Epidermal melanocyte (primary cell): ENCODE measurements at regions not wholly inside any gene's neighbourhood (a gene's known extent, or its start where the extent isn't known, plus 50 kb on each side); places are given as distances from the start of the nearest gene placed in this dataset.

Source experiments
- DNase-seq: peaks from one replicate; pipeline ENCODE4 v3.0.0; 2011; ENCODE audit warnings: low spot score; ENCODE audit not compliant: insufficient read length

DNA sequence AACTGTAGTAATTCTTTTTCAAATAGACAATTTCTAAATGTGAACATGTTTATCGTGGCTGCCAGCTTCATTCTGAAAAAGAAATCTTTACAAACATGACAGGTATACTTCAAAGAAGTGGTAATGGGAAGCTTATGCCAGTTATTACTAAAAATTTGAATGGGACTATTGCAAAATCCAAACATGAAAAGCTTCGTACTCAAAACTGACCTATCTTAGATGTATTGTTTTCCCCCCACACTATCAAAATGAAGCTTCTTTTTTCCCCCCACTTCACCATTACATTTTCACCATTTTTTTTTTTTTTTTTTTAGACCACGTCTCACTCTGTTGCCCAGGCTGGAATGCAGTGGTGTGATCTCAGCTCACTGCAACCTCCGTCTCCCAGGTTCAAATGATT, 50.4 kb upstream of the SERTAD2 start:
- no peak for DNase-seq

DNA sequence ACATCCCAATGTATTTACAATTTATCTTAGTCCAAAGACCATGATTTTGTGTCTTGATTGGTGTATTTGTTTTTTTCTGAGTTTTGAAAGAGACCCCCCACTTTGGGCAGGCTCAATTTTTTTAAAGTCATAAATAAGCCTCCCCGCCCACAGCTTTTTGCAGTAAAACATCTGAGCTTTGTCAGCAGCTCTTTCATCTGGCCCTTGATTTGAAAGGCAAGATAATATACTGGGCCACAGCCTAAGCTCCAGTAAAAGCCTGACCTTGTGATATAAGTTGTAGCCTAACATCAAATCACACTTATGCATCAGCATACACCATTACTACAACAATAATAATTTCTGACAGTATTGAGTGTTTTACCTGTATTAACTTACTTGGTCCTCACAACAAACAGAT, 51.3 kb upstream of the SERTAD2 start:
- DNase-seq, result no peak

DNA sequence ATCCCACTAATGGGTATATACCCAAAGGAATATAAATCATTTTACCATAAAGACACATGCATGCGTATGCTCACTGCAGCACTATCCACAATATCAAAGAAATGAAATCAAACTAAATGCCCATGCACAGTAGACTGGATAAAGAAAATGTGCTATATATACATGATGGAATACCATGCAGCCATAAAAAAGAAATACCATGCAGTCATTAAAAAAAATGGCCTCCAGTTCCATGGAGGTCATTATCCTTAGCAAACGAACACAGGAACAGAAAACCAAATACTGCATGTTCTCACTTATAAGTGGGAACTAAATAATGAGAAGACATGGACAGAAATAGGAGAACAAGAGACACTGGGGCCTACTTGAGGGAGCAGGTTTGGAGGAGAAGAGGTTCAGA, 53.6 kb upstream of the SERTAD2 start:
- no peak for DNase-seq

DNA sequence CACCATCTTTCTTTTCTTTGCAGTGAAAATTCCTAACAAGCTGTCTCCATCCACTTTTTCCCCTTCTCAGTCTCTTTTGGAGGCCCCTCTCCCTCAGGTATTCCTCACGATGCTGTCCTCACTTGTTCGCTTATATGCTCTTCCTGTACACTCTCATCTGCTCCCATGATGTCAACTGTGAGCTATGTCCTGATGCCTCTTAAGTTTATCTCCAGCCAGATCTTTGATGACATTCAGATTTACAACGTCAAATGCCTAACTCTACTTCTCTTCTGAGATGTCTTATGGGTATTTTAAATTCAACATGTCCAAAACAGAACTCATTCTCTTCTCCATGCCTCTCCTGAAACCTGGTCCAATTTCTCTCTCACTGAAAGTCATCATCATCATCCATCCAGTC, 55.1 kb upstream of the SERTAD2 start:
- no peak for DNase-seq

DNA sequence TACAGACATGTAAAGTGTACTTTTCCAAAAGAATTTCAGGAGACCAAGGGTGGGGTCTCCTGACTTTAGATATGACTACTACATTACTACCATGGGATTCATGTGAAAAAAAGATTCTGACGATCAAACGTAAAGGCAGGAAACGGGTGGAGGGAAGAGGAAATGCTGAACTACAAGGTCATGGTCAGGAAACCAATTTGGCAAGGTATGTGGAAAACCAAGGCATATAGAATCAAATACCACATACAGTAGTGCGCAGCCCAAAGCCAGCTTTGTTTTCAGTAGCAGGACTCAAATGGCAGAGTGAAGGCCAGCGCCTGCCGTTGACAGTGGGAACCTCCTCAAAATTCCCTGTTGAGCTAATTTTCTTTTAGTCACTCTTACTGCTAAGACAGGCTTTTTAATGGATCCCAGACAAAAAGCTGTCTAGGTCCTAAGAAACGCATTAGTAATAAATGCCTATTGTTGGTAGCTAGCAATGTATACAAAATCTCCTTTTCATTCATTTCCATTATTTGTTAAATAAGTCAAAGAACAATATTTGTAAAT, 57.6 kb upstream of the SERTAD2 start:
- DNase-seq, result no peak

DNA sequence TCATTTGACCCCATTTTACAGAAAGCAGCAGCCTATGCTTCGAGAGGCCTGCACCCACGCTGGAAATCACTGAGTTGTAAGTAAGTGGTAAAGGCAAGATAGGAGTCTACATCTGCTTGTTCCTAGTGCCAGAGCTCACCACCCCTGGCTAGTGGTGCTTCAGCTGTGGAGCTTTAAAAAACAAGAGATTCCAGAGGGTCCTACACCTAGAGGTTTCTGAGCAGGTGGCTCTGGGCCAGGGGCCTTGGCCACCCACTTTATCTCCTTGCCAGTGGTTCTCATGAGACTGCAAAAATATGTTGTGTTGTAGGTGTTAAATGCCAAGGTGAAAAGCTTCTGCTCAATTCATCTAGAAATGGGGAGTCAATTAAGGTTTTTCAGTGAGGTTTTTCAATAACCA, 60.0 kb upstream of the SERTAD2 start:
- DNase-seq, result no peak

DNA sequence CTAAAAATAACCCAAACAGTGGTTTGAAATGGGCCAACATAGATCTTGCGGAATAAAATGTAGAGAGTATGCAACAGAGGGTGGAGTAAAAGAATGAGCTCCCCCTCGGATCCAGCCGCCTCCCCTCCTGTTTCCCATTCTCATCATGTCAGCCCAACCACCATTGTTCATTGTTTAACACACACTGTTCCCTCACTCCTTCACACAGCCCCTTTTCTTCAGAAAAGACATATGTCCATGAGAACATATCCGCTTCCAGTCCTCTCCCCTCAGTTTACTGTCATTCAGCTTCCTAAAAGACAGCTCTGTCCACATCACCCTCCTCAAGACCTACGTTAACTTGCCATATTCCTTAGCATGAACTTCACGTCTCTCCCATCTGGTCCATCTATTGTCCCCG, 62.9 kb upstream of the SERTAD2 start:
- no peak for DNase-seq

DNA sequence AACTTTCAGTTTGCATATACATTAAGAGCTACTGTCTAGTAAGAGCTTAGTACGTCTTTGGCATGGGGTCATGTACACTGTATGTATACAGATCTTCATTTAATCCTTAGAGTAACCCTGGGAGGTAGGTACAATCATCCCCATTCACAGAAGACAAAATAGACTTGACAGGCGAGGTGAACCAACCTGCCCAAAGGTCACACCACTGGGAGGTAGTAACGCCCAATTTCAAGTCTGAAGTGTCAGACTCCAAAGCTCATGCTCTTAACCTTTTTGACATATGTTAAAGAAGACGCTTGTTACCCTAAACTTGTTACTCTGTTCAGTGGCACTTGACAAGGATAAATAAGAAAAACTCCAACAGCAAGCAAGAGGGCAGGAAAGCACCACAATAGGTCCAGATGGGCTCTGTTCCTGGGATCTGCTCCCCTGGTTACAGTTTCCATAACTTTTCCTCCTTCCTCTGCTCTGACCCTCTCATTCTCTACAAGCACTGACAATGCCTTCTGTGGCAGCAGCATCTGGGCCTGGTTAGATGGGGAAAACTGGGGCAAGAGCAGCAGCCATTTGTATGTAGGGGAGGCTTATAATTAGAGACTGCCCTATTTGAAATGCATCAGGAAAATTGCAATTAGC, 64.7 kb upstream of the SERTAD2 start:
- DNase-seq, result no peak

DNA sequence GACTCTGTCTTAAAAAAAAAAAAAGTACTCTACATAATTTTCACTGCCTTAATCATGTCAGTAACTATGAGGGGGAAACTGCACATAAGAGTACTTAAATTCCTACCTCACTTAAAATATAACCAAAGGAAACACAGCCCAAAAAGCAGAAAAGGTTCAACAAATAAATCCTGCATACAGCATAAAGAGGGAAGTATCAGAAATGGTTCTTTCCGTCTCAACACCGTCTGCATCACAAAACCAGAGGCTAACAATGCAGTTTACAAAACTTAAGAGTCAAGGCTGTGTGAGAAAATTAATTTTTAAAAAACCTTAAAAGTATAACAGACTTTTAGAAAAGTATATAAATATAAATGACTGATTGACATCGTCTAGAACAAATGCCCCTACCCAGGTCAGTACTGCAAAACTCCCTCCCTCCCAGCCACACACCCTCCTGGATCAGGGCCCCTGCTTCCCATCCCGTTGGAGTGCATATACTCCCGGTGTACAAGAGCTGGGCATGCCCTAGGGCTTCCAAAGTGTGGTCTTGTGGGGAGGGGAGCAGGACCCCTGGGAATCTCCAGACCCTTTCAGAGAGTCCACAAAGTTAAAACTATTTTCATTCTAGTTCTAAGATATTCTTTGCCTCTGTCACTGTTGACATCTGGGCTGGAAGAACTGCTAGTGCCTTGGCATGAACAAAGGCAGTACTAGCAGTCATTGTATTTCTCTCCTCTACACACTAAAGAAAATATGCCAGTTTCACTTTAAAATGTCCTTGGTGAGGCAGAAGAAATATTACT, 67.0 kb upstream of the SERTAD2 start:
- DNase-seq, result no peak

DNA sequence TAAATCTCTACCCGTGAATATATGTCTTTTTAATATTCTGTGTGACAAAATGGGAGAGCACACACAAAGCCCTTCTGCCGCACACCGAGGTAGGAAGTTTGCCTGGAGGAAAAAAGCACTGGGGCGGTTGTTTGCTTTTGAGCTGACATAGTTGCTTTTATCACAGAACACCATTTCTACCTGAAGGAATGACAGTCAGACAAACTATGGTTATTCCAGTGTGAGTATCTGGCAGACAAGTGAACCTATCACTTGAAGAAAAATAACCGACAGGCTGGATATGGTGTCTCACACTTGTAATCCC, 67.6 kb upstream of the SERTAD2 start:
- no peak for DNase-seq

DNA sequence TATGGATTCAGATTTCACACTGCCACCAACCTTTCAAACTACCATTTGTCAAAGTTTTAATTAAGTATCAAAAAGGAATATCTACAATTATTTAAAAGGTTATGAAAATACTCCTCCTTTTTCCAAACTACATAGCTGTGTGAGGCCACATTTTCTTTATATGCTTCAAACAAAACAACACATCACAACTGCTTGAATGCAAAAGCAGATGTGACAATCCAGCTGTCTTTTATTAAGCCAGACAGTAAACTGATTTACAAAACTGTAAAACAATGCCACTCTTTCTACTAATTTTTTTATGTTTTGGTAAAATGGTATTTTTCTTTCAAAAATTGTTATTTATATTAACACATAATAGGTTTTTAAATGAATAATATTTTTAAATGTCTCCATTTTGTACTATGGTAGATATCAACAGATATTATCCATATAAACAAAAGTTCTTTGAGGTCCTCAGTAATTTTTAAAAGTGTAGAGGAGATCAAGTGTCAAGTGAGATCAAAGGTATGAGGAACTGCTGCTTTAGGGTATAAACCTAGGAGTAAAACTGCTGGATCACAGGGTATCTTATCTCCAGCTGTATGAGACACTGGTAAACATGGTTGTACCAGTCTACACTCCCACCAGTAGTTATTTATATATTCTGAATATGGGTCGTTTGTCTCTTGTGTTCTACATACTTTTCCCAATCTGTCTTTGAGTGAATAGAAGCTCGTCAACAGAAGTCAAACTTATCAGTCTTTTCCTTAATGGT, 68.8 kb upstream of the SERTAD2 start:
- no peak for DNase-seq

DNA sequence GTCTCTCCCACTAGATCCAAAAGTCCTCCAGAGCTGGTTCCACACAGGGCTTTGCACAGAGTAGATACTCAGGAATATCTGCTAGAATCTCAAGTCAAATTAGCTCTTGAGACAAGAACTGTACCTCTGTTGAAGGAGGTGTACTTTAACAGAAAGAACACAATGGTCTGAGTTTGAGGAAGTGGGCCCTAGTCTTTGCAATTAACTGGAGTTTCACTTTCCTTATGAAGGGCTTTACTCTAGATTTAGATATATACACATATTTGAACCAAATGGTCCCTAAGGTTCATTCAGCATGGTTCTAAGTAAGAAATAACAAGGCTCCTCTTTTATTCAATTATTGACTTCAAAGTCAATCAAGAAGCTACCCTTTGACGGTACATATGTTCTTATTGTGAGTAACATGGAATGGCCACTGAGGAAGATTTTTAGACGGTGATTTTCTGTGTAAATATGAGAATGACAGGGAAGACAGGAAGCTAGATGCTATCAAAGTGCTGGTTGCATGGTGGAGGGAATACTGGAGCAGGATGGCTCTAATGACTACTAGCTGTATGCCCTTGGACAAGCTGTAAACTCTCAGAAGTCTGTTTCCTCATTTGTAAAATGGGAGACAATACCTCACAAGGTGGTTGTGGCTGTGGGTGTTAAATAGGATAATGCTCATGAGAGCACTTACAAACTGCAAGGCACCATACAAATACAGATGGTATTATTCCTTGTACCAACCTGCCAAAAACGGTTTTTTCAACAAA, 73.5 kb upstream of the SERTAD2 start:
- no peak for DNase-seq

DNA sequence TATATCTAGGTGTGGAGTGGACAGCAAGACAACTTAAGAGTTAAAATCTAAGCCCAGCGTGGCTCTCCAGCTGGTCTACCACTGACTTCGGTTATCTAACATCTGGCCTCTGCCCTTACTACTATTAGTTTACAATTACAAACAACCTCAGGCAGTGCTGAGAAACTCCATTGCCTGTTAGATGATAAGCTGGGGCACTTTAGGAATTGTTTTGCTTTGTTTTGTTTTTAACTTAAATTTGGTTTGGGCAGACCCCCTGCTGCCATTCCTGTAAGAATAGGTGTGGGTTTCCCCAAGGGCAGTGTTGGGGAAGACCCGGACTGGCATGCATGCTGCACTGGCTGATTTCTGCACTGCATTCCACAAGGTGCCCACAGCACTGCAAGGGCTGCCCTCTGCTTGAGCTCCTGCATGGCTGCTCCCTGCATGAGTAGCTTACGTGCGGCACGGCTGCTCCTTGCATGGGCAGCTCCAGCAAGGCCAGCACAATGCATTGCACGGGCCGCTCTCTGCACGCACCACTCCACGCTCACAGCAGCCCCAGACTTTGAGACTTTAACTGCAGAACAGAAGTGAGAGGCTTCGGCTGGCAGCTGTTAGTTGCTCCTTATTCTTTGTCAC, 74.2 kb upstream of the SERTAD2 start:
- DNase-seq, result no peak

DNA sequence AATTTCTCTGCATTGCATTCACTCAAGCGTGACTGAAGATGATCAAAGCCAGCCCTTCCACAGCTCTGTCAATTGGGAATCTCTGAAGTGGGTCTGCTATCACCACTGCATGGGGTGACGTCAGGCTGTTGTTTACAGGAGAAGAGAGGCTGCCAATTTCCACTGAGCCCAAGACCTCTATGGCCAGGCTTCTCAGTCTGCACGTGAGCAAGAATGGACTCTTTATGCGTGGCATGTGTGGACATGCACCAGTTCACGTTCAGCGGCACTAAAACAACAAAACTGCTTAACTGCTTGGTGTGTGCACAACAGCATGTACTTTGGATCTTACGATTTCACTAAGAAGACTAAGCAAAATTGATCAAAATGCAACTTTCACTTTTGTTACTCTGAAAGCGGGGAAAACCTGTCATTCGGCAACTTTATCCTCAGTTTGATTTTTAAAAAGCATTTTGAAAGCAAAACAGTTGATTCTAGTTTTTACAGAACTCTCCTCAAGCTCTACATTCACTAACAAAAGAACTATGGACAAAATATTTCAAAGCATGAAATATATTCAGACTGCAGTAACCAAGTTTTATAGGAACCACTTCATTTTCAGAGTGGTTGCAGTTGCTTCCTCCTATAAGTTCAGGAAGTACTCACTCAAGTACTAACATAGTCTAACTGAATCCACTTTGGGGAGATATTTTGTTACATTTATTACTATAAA, 77.0 kb upstream of the SERTAD2 start:
- peak; percentile 38 for DNase-seq

DNA sequence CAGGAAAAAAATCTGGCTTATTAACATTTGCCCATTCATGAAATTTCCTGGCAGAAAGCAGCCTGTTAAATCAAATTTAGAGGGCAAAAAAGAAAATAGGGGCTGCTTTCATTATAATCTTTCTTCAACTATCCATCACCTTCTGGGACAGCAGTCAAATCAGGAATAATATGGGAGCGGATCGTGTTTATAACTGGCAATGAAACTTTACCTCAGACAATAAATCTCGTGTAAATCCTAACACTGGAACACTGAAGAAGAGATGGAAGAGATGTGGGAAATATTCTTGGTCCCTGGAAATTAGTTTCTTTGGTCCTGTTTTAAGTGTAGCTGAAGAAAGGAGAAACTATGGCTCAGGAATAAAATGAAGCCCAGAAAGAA, 77.5 kb upstream of the SERTAD2 start:
- no peak for DNase-seq

DNA sequence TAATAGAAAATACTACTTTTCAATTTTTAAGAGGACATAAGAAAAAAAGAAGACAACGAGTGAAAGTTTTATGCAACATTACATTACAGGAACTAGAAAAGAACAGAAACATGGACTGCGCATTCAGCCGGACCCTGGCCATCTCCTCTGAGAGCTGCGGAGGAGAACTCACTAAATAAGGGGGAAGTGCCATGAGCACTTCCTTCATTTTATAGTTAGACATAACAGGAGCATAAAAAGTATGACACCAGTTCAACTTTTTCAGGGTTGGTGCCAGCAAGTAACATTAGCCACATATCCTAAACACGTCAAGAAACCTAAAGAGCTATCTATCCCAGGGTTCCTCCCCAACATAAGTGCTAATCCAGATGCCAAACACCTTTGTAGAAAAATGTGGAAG, 78.0 kb upstream of the SERTAD2 start:
- no peak for DNase-seq

DNA sequence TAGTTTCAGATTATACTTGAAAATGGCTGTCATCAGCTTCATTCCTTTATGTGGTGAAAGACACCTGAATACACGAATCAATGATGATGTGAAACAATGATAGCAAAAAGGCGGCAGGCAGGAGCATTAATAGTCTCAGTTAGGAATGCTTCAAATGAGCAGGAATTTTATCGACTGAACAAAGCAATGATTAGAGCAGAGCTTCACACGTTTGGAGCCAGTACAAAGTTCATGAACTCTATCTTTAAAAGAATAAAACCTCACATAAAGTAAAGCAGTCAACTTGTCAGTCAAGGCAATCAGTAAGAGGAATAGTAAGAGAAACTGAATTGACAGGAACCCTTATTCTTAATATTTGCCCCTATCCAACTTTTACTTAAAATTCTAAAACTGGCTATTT, 78.4 kb upstream of the SERTAD2 start:
- DNase-seq, result no peak

DNA sequence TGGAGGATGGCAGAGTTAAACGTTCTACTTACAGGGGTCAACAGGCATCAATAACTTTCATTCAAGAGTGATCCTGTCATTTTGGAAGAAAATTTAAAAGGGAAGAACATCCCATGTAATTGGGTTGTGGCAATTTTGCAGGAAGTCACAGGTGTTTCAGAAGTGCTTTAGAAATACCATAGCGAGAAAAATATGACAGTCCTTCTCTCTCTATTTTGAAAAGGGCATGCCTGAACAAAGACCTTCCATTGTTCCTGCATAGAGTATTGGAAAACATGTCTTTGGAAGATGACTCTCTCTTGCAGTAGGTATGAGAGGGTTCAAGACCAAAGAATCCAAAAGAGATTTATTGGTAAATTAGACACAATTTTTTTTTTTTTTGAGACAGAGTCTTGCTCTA, 81.8 kb upstream of the SERTAD2 start:
- DNase-seq, result no peak

DNA sequence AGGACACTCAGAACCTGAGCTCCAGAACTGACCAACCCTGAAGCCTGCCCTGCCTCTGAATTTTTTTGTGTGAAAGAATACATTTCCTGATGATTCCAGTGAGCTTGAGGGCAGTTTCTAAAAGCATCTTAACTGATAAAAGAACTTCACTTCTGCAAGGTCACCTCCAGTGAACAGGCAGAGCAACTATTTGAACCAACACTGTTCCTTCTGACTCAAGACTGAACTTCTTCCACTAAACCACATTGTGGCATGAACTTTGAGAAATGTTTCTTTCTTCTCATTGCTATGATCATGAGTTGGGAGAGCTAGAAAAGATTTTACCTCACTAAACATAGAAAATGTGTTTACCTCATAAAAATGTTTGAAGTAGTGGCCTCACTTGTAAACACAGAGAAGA, 83.8 kb upstream of the SERTAD2 start:
- no peak for DNase-seq

DNA sequence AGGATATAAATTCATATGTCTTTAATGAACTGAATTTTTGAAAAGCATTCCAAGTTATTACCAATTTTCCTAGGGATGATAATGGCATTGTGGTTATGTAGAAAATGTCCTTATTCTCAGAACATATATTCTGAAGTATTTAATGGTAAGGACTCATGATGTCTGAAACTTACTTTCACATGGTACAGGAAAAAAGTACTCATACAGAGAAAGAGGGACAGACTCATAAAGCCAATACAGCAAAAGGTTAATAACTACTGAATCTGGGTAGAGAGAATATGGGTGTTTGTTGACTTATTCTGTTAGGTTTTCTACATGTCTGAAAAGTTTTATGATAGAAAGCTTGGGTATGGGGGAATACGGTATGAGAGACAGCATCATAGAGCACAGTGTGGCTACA, 84.3 kb upstream of the SERTAD2 start:
- no peak for DNase-seq

DNA sequence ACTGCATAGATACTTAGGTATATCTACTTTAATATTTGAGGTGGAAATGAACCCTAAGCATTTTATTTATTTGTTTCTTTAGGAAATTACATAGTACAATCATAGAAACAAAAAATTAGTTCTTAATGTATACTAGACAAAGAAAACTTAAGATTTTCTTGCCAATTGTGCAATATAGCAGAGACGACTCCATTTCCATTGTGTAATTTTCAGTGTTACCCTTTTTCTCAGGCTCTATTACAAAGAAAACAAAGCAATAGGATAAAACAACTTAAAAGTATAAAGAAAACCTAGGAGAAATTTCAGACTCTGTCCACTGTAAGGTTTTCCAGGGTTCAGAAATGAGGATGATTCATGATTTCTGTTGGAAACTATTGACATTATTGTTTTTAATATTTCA, 89.0 kb upstream of the SERTAD2 start:
- DNase-seq, result no peak
